HepG2 (cell line): ENCODE measurements at regions not wholly inside any gene's neighbourhood (a gene's known extent, or its start where the extent isn't known, plus 50 kb on each side); places are given as distances from the start of the nearest gene placed in this dataset.

Experiments
- AHDC1 ChIP-seq: sonication (generic); formaldehyde crosslinking; IDR thresholded peaks from 2 replicates; pipeline ENCODE4 v1.5.1; 2020; ENCODE audit warnings: mild to moderate bottlenecking, missing genetic modification reagents, borderline replicate concordance
- SYNCRIP ChIP-seq: fragments of 200-400 bp; formaldehyde crosslinking; IDR thresholded peaks from 2 replicates; pipeline ENCODE4 v1.6.1; 2018; ENCODE audit warnings: mild to moderate bottlenecking, low read depth, low read length; ENCODE audit not compliant: insufficient read depth
- ZNF282 ChIP-seq: fragments of 450-650 bp; IDR thresholded peaks from 2 replicates; pipeline ENCODE4 v1.6.1; 2018; ENCODE audit not compliant: partially characterized antibody

GRCh38 chr2:234790380-234790779 is 161.4 kb upstream of the SH3BP4 start:
- TF ChIP-seq SYNCRIP (no peak), ZNF282 (no peak), AHDC1 (CRISPR knock-in tag) (no peak)
